Heart left ventricle (tissue), 13 donors: ENCODE measurements at regions not wholly inside any gene's neighbourhood (a gene's known extent, or its start where the extent isn't known, plus 50 kb on each side); places are given as distances from the start of the nearest gene placed in this dataset.

Source experiments
- CTCF ChIP-seq, 12 donors: fragments of 200-600 bp; sonication (generic) in 4 of 12; IDR thresholded peaks; one replicate each; pipeline versions ENCODE4 v1.5.0 to v1.8.0; 2018 to 2022; ENCODE audit warnings: antibody characterized with exemption in 12 of 12, mild to moderate bottlenecking in 5 of 12
- POLR2A ChIP-seq, 2 donors: fragments of 450-650 bp; IDR thresholded peaks; one replicate each; pipeline ENCODE4 v1.6.1; 2017; ENCODE audit warnings: antibody characterized with exemption in 2 of 2, mild to moderate bottlenecking in 2 of 2, moderate library complexity in 2 of 2
- donor health status: ischemic (EF 13 %, LVEDD 7.1; RV severe dilation, severe dysfunction).
- donor health status: DM: no; HTN: yes; CAD: no.
- donor health status: DM: no; HTN: no; CAD: no.
- donor health status: ischemic (EF 25% LVEDD 6.9; RV normal size, moderate dysfunction).
- donor health status: ischemic (EF 25% LVEDD 5.7; RV mildly dilated, moderate dysfunction).
- donor health status: ischemic (EF 35%, LVEDD 5.7; RV mildly dilated, moderate dysfunction).
- donor health status: nonischemic (EF 11% LVEDD 7.7; RV severe dilation, severe dysfunction).
- donor health status: DM: yes; HTN: yes; CAD: no.
- donor health status: PGD.
- donor health status: ischemic (EF 29% LVEDD 5.4; RV normal size, mild dysfunction).
- donor health status: nonischemic (EF 23%, LVEDD 6.1; RV moderate dilation, normal function).

- TF ChIP-seq CTCF (IDR thresholded peaks at IDR 0.05) (no peak), POLR2A (IDR thresholded peaks at IDR 0.05) (no peak)
These were observed 288.3 kb upstream of the AMIGO2 start for GRCh38 chr12:47367912-47368537.
